SU-DHL-6 (cell line): ENCODE measurements at regions not wholly inside any gene's neighbourhood (a gene's known extent, or its start where the extent isn't known, plus 50 kb on each side); places are given as distances from the start of the nearest gene placed in this dataset.

Source experiments
- CTCF ChIP-seq: fragments of 200-600 bp; sonication (generic); IDR thresholded peaks from one replicate; pipeline ENCODE4 v1.5.1; 2017; ENCODE audit warnings: antibody characterized with exemption, mild to moderate bottlenecking, low read length, moderate library complexity; ENCODE audit not compliant: insufficient read depth, poor library complexity, severe bottlenecking
- EZH2phosphoT487 ChIP-seq: fragments of 200-600 bp; sonication (generic), shearing (Covaris generic); conservative IDR thresholded peaks from 2 replicates; pipeline ENCODE4 v1.6.1; 2018; ENCODE audit warnings: mild to moderate bottlenecking, antibody characterized with exemption, low read length, moderate library complexity, mixed read lengths

DNA sequence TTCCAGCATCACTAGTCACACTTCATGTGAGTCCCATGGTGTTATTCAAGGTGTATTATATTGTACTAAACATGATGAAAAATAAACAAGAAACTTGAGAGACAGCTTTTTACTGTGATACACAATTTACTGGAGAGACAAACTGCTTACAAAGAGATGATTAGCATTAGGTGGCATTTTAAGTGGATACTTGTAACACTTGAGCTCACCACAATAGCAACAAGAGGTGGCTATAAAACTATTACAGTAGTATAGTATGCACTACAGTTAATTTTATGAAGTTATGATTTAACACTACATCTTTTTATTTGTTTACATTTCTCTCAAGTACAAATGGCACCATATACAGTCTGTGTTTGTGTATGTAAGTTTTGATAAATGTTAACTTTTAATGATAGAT is 246.6 kb downstream of the PARM1 start:
- TF ChIP-seq CTCF = no peak
- no peak for TF ChIP-seq EZH2phosphoT487
